OCI-LY7 (cell line): ENCODE measurements at regions not wholly inside any gene's neighbourhood (a gene's known extent, or its start where the extent isn't known, plus 50 kb on each side); places are given as distances from the start of the nearest gene placed in this dataset.

Experiments
- BruUV-seq: library from RNA; stranded (reverse); fragments of 400-500 nt; replicated peaks from 2 replicates; lab custom pipeline; 2021; lab: Mats Ljungman, UMichigan
- CTCF ChIA-PET: fragments of 300-600 bp; sonication (Branson Sonifier 250); formaldehyde crosslinking; loops from one replicate; lab custom pipeline; 2022; ENCODE audit warnings: antibody characterized with exemption; ENCODE audit not compliant: unreplicated experiment; lab: Charles Lee
- POLR2A ChIA-PET: fragments of 300-600 bp; sonication (Branson Sonifier 250); formaldehyde crosslinking; loops from one replicate; lab custom pipeline; 2022; ENCODE audit warnings: antibody characterized with exemption; lab: Charles Lee
- DNase-seq: peaks from one replicate; pipeline ENCODE4 v3.0.0-alpha.2; 2015; ENCODE audit warnings: low spot score
- H2AFZ ChIP-seq: fragments of 200-600 bp; sonication (generic), shearing (Covaris generic); 2 replicates; pipeline ENCODE4 v1.6.1; 2014; ENCODE audit warnings: mild to moderate bottlenecking, antibody characterized with exemption, low read length, moderate library complexity
- H3K27ac ChIP-seq: fragments of 200-600 bp; sonication (generic); 2 replicates; pipeline ENCODE4 v1.5.1; 2014; ENCODE audit warnings: mixed run types, low read depth, mild to moderate bottlenecking, moderate library complexity, low read length, inconsistent platforms; ENCODE audit not compliant: poor library complexity, severe bottlenecking
- H3K36me3 ChIP-seq: fragments of 200-600 bp; sonication (generic); 2 replicates; pipeline ENCODE4 v1.6.1; 2014; ENCODE audit warnings: mild to moderate bottlenecking, antibody characterized with exemption, low read length, moderate library complexity, mixed read lengths; ENCODE audit not compliant: insufficient read depth
- H3K4me1 ChIP-seq: fragments of 200-600 bp; sonication (generic); 2 replicates; pipeline ENCODE4 v1.5.1; 2014; ENCODE audit warnings: mild to moderate bottlenecking, low read length; ENCODE audit not compliant: insufficient read depth, poor library complexity, severe bottlenecking
- H3K4me2 ChIP-seq: fragments of 200-600 bp; sonication (generic); 2 replicates; pipeline ENCODE4 v1.6.1; 2014; ENCODE audit warnings: mild to moderate bottlenecking, low read length
- H3K4me3 ChIP-seq: fragments of 200-600 bp; sonication (generic); 2 replicates; pipeline ENCODE4 v1.5.1; 2014; ENCODE audit warnings: mild to moderate bottlenecking, low read depth, low read length; ENCODE audit not compliant: poor library complexity, severe bottlenecking
- H3K79me2 ChIP-seq: fragments of 200-600 bp; sonication (generic); 2 replicates; pipeline ENCODE4 v1.6.1; 2016; ENCODE audit warnings: low read depth, mild to moderate bottlenecking, low read length, moderate library complexity, mixed read lengths; ENCODE audit not compliant: insufficient read depth
- H3K9me2 ChIP-seq: fragments of 200-600 bp; sonication (generic); 2 replicates; pipeline ENCODE4 v1.6.1; 2016; ENCODE audit warnings: mild to moderate bottlenecking, low read length, mixed read lengths; ENCODE audit not compliant: insufficient read depth
- H3K9me3 ChIP-seq: fragments of 200-600 bp; sonication (generic); 2 replicates; pipeline ENCODE4 v1.6.1; 2014; ENCODE audit warnings: mild to moderate bottlenecking, mixed run types, low read length, mixed read lengths
- H4K20me1 ChIP-seq: fragments of 200-600 bp; sonication (generic); 2 replicates; pipeline ENCODE4 v1.6.1; 2014; ENCODE audit warnings: mild to moderate bottlenecking, antibody characterized with exemption, low read length, moderate library complexity, mixed read lengths; ENCODE audit not compliant: insufficient read depth
- CTCF ChIP-seq: fragments of 200-600 bp; sonication (generic); conservative IDR thresholded peaks from 2 replicates; pipeline ENCODE4 v1.5.1; 2014; ENCODE audit warnings: mild to moderate bottlenecking, antibody characterized with exemption, low read length, moderate library complexity, mixed read lengths
- EZH2phosphoT487 ChIP-seq: fragments of 200-600 bp; sonication (generic); IDR thresholded peaks from 2 replicates; pipeline ENCODE4 v1.6.1; 2018; ENCODE audit warnings: low read depth, borderline replicate concordance, mild to moderate bottlenecking, mixed run types, antibody characterized with exemption, low read length, moderate library complexity, mixed read lengths
- intact Hi-C: fragments of 100-400 bp; cut with micrococcal nuclease; formaldehyde crosslinking; loops from one replicate; pipeline ENCODE4 v1.10.0; 2022; ENCODE audit not compliant: unreplicated experiment

- no peaks in the 10 kb centered on the region for H3K9me2 ChIP-seq
- H2AFZ ChIP-seq: no peak overlapping the region
- H3K4me2 ChIP-seq: no peak overlapping the region
- intact Hi-C loops: no loop called here
- no peaks in the 10 kb centered on the region for H4K20me1 ChIP-seq
- ChIA-PET CTCF (no interaction called here), POLR2A (no interaction called here)
- no TSS peak for BruUV-seq
- no peaks in the 10 kb centered on the region for H3K4me1 ChIP-seq
- no peak for DNase-seq
- no peak for TF ChIP-seq EZH2phosphoT487
- no peaks in the 10 kb centered on the region for H3K9me3 ChIP-seq
- H3K79me2 ChIP-seq: no peaks in the 10 kb centered on the region
- H3K27ac ChIP-seq: no peak overlapping the region
- H3K36me3 ChIP-seq: no peaks in the 10 kb centered on the region
- no peak overlapping the region for H3K4me3 ChIP-seq
Measured at GRCh38 chr6:48755315-48755714, 644.3 kb upstream of the PTCHD4 start.

GRCh38 chr6:48754641-48755040 is 643.6 kb upstream of the PTCHD4 start:
- TF ChIP-seq EZH2phosphoT487 (no peak), CTCF (no peak)
- ChIA-PET CTCF (no interaction called here), POLR2A (no interaction called here)
- no peaks in the 10 kb centered on the region for H3K9me3 ChIP-seq
- H3K36me3 ChIP-seq: no peaks in the 10 kb centered on the region
- DNase-seq: no peak
- no peak overlapping the region for H3K4me3 ChIP-seq
- H2AFZ ChIP-seq: no peak overlapping the region
- intact Hi-C loops: no loop called here
- no peaks in the 10 kb centered on the region for H3K9me2 ChIP-seq
- H4K20me1 ChIP-seq: no peaks in the 10 kb centered on the region
- BruUV-seq: no TSS peak
- no peak overlapping the region for H3K27ac ChIP-seq
- H3K4me1 ChIP-seq: no peaks in the 10 kb centered on the region
- H3K79me2 ChIP-seq: no peaks in the 10 kb centered on the region
- H3K4me2 ChIP-seq: no peak overlapping the region

- Histone ChIP-seq H3K9me3 (no peaks in the 10 kb centered on the region), H3K9me2 (no peaks in the 10 kb centered on the region), H3K4me3 (no peak overlapping the region), H3K79me2 (no peaks in the 10 kb centered on the region), H2AFZ (no peak overlapping the region), H3K4me2 (no peak overlapping the region), H3K36me3 (no peaks in the 10 kb centered on the region), H3K4me1 (no peaks in the 10 kb centered on the region), H4K20me1 (no peaks in the 10 kb centered on the region), H3K27ac (no peak overlapping the region)
- TF ChIP-seq CTCF (no peak), EZH2phosphoT487 (no peak)
- intact Hi-C loops: no loop called here
- no TSS peak for BruUV-seq
- POLR2A ChIA-PET: no interaction called here
- DNase-seq: no peak
- CTCF ChIA-PET: no interaction called here
Measured at GRCh38 chr6:48750861-48751260, 639.9 kb upstream of the PTCHD4 start.
